ENCODE measurements at regions not wholly inside any gene's neighbourhood (a gene's known extent, or its start where the extent isn't known, plus 50 kb on each side); places are given as distances from the start of the nearest gene placed in this dataset.

DNA sequence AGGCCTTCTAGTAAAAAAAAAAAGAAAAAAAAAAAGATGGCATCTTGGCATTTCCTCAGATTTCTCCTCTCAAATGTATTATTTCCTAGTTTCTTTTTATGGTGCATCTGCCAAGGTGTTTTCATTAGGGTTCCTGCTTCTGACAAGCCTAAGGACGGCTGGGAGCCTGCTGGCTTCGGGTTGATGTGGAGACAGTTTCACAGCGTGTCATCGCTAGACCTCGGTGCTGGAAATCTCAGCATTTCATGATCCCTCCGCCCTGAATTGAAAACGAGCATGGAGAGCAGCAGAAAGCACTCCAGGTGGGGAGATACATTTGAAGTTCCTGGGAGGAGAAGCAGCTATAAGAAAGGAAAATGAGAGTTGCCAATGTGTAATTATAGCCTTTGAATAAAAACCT lies 283.9 kb upstream of the CNTN5 start:
- TF ChIP-seq, protein P1, sequence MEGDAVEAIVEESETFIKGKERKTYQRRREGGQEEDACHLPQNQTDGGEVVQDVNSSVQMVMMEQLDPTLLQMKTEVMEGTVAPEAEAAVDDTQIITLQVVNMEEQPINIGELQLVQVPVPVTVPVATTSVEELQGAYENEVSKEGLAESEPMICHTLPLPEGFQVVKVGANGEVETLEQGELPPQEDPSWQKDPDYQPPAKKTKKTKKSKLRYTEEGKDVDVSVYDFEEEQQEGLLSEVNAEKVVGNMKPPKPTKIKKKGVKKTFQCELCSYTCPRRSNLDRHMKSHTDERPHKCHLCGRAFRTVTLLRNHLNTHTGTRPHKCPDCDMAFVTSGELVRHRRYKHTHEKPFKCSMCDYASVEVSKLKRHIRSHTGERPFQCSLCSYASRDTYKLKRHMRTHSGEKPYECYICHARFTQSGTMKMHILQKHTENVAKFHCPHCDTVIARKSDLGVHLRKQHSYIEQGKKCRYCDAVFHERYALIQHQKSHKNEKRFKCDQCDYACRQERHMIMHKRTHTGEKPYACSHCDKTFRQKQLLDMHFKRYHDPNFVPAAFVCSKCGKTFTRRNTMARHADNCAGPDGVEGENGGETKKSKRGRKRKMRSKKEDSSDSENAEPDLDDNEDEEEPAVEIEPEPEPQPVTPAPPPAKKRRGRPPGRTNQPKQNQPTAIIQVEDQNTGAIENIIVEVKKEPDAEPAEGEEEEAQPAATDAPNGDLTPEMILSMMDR (optimal IDR thresholded peaks at IDR 0.05 in 1 of 3, IDR thresholded peaks at IDR 0.05 in 1 of 3, conservative IDR thresholded peaks at IDR 0.05 in 1 of 3; ENCODE audit: extremely low read depth in 1 of 3, insufficient read depth in 2 of 3, low read length in 3 of 3): no peak
- TF ChIP-seq EZH2 (IDR thresholded peaks at IDR 0.05; ENCODE audit: low read length): no peak
